ENCODE measurements at regions not wholly inside any gene's neighbourhood (a gene's known extent, or its start where the extent isn't known, plus 50 kb on each side); places are given as distances from the start of the nearest gene placed in this dataset.

DNA sequence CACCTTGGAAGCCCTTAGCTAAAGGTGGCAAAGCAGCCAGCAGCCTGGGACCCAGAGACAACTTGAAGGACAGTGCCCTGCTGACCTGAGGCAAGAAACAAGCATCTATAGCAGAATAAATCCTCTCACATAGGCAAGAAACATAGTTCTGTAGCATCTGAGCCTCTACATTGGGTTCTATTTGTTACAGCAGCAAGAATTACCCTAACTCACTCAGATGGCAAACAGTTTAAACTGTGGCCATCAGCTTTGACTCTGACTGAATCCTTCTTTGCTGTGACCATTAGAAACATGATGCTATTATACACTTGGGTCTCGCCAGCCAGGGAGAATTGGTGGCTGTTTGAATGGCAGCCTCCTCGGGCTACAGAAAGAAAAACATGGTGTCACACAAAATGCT is 53.1 kb upstream of the CCL1 start:
- no peak for DNase-seq (ENCODE audit: low read depth)

DNA sequence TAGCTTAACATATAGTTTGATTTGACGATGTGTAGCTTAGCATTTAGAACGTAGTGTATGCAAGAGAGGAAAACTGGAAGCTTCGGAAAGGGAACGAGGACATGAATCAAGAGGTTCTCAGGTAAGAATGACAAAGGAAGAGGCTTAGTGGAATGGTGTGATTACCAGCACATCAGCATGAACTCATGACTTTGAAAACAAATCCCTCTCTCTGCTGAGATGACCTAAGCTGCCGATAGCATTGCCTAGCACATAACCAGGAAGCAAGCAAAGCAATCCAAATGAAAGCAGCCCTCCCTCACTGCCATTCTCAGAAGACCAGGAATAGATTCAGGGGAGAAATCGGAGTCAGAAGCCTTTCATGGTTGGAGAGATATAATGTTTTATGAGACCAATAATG is 51.3 kb upstream of the CCL1 start:
- no peak for DNase-seq (ENCODE audit: low read depth)

- no peak for DNase-seq (ENCODE audit: low read depth)
Observed at GRCh38 chr17:34413443-34414119, 50.5 kb upstream of the CCL1 start.

DNA sequence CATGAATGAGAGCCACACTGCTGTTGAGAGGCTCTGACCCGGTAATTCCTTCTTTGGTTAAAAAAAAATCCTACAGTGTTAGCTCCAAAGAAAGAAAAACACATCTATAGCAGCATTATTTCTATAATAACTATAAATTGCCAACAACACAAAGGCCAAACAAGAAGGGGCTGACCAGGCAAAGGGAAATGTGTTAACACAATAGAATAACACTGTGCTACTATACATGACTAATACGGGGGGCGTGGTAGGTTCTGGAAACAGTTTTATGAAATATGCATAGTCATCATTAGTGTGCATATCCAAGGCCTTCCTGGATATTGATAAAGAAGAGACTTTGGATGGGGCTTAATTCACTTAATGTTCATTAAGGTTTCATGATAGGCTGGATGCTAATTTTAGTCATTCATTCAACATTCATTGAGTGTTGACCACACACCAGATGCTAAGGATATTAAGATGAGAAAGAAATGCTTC is 50.0 kb upstream of the CCL1 start:
- no peak for DNase-seq (ENCODE audit: low read depth)

Measured in activated T-cell treated with anti-CD3 and anti-CD28 coated beads for 24 hours (primary cell).